ENCODE measurements at regions not wholly inside any gene's neighbourhood (a gene's known extent, or its start where the extent isn't known, plus 50 kb on each side); places are given as distances from the start of the nearest gene placed in this dataset.

- no peak overlapping the region for H3K4me3 ChIP-seq (ENCODE audit: low read length)
- H3K4me3 Mint-ChIP-seq: no peak overlapping the region
- H3K9me3 Mint-ChIP-seq: peaks cover 2% of the 10 kb centered on the region
- H3K27me3 Mint-ChIP-seq: peaks cover 27% of the 10 kb centered on the region
- ChIA-PET POLR2A (no interaction called here), CTCF (no interaction called here)
- H3K27ac Mint-ChIP-seq: no peak overlapping the region
- H3K36me3 Mint-ChIP-seq (ENCODE audit: low read depth): no peaks in the 10 kb centered on the region
- no peak overlapping the region for H3K27ac ChIP-seq (ENCODE audit: low read depth in 1 of 2, low read length in 2 of 2)
- intact Hi-C loops (cut with DNase I, micrococcal nuclease): no loop called here
- no peak for TF ChIP-seq CTCF (IDR thresholded peaks at IDR 0.05)
- peaks cover 0 to 8% of the 10 kb centered on the region in 2 experiments for H3K9me3 ChIP-seq (ENCODE audit: control insufficient read depth in 1 of 2, insufficient read depth in 1 of 2, low read length in 2 of 2)
- H3K27me3 ChIP-seq (ENCODE audit: control insufficient read depth in 1 of 2, insufficient read depth in 2 of 2, low read length in 2 of 2): no peaks in the 10 kb centered on the region
- ATAC-seq (ENCODE audit: poor library complexity) (no peak), DNase-seq (no peak)
- no peaks in the 10 kb centered on the region for H3K36me3 ChIP-seq (ENCODE audit: insufficient read depth, low read length)
- H3K4me1 Mint-ChIP-seq (ENCODE audit: low read depth): no peaks in the 10 kb centered on the region
- H3K4me1 ChIP-seq (ENCODE audit: insufficient read depth, low read length): no peaks in the 10 kb centered on the region
Observed at GRCh38 chr12:131312793-131313545, 359.3 kb downstream of the ADGRD1 start.

DNA sequence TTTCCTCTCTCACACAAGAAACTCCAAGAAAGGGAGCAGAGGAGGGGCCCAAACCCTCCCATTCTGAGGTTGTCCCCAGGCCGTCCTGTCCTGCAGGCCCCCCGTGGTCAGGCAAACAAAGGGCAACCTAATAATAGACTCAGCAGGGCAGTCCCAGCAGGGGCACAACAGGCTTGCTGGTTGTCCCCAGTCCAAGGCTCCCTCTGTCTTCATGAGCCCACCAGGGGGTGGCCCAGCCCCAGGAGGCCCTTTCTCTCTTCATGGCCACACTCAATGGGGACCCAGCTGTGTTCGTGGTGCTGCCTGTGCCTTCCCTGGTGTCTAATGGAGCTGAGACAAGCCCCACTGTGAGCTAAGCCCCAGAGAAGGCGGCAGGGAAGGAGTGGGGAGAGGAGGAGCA lies 359.9 kb downstream of the ADGRD1 start:
- intact Hi-C loops (cut with DNase I, micrococcal nuclease): no loop called here

DNA sequence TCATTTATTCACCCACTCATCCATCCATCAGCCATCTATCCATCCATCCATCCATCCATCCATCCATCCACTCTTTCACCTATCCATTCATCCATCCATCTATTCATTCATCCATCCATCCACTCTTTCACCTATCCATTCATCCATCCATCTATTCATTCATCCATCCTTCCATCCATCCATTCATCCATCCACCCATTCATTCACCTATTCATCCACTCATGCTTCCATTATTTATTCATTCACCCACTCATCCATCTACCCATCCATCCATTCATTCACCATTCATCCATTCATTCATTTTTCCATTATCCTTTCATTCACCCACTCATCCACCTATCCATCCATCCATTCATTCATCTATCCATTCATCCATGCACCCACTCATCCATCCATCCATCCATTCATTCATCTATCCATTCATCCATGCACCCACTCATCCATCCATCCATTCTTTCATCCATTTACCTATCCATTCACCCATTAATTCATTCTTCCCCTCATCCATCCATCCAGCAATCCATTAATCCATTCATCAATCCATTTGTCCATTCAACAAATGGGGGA lies 360.9 kb downstream of the ADGRD1 start:
- Mint-ChIP-seq H3K9me3 (peaks cover 11% of the 10 kb centered on the region), H3K4me3 (no peak overlapping the region), H3K27me3 (peaks cover 27% of the 10 kb centered on the region), H3K4me1 (ENCODE audit: low read depth) (no peaks in the 10 kb centered on the region), H3K36me3 (ENCODE audit: low read depth) (no peaks in the 10 kb centered on the region), H3K27ac (no peak overlapping the region)
- Histone ChIP-seq H3K4me3 (ENCODE audit: low read length) (no peak overlapping the region), H3K9me3 (ENCODE audit: control insufficient read depth in 1 of 2, insufficient read depth in 1 of 2, low read length in 2 of 2) (peaks cover 0 to 8% of the 10 kb centered on the region in 2 experiments), H3K27ac (ENCODE audit: low read depth in 1 of 2, low read length in 2 of 2) (no peak overlapping the region), H3K36me3 (ENCODE audit: insufficient read depth, low read length) (no peaks in the 10 kb centered on the region), H3K27me3 (ENCODE audit: control insufficient read depth in 1 of 2, insufficient read depth in 2 of 2, low read length in 2 of 2) (no peaks in the 10 kb centered on the region), H3K4me1 (ENCODE audit: insufficient read depth, low read length) (no peaks in the 10 kb centered on the region)
- intact Hi-C loops (cut with DNase I, micrococcal nuclease): no loop called here
- TF ChIP-seq CTCF (IDR thresholded peaks at IDR 0.05): no peak
- no peak for ATAC-seq (ENCODE audit: poor library complexity)
- DNase-seq: no peak
- POLR2A ChIA-PET: no interaction called here
- CTCF ChIA-PET: no interaction called here

More for the DNA sequence above, 359.9 kb downstream of the ADGRD1 start:
- H3K4me1 Mint-ChIP-seq (ENCODE audit: low read depth): no peaks in the 10 kb centered on the region
- peaks cover 27% of the 10 kb centered on the region for H3K27me3 Mint-ChIP-seq
- Histone ChIP-seq H3K27ac (ENCODE audit: low read depth in 1 of 2, low read length in 2 of 2) (no peak overlapping the region), H3K27me3 (ENCODE audit: control insufficient read depth in 1 of 2, insufficient read depth in 2 of 2, low read length in 2 of 2) (no peaks in the 10 kb centered on the region), H3K36me3 (ENCODE audit: insufficient read depth, low read length) (no peaks in the 10 kb centered on the region), H3K4me3 (ENCODE audit: low read length) (no peak overlapping the region), H3K9me3 (ENCODE audit: control insufficient read depth in 1 of 2, insufficient read depth in 1 of 2, low read length in 2 of 2) (peaks cover 0 to 8% of the 10 kb centered on the region in 2 experiments), H3K4me1 (ENCODE audit: insufficient read depth, low read length) (no peaks in the 10 kb centered on the region)
- ATAC-seq (ENCODE audit: poor library complexity): no peak
- peaks cover 7% of the 10 kb centered on the region for H3K9me3 Mint-ChIP-seq
- POLR2A ChIA-PET: no interaction called here
- H3K4me3 Mint-ChIP-seq: no peak overlapping the region
- no peak for TF ChIP-seq CTCF (IDR thresholded peaks at IDR 0.05)
- CTCF ChIA-PET: no interaction called here
- no peak for DNase-seq
- H3K27ac Mint-ChIP-seq: no peak overlapping the region
- no peaks in the 10 kb centered on the region for H3K36me3 Mint-ChIP-seq (ENCODE audit: low read depth)
